Adrenal gland (tissue), 5 donors: ENCODE measurements at regions not wholly inside any gene's neighbourhood (a gene's known extent, or its start where the extent isn't known, plus 50 kb on each side); places are given as distances from the start of the nearest gene placed in this dataset.

Experiments
- CTCF ChIP-seq, 6 experiments: fragments of 450-650 bp in 4 of 6; fragments of 200-600 bp in 2 of 6; sonication (generic) in 1 of 6; IDR thresholded peaks; 1 replicate in 5 of 6; 2 replicates in 1 of 6; pipeline versions ENCODE4 v1.5.1 to v1.8.0; 2016 to 2021; ENCODE audit warnings: antibody characterized with exemption in 6 of 6, mild to moderate bottlenecking in 2 of 6, moderate library complexity in 1 of 6
- POLR2A ChIP-seq, 2 donors: fragments of 450-650 bp; IDR thresholded peaks; one replicate each; pipeline ENCODE4 v1.6.1; 2017; ENCODE audit warnings: antibody characterized with exemption in 2 of 2, mild to moderate bottlenecking in 2 of 2, moderate library complexity in 1 of 2
- donor health status: DM: no; HTN: no; CAD: no.

- TF ChIP-seq CTCF (IDR thresholded peaks at IDR 0.05) (no peak), POLR2A (IDR thresholded peaks at IDR 0.05) (no peak)
These were observed 917.8 kb upstream of the C9orf72 start for GRCh38 chr9:28491121-28491520.
